Activated CD8-positive, alpha-beta T cell treated with anti-CD3 and anti-CD28 coated beads, Interleukin-2, amount 10 ng/mL, durations not matched to agents 7 days and 5 days (primary cell): ENCODE measurements at regions not wholly inside any gene's neighbourhood (a gene's known extent, or its start where the extent isn't known, plus 50 kb on each side); places are given as distances from the start of the nearest gene placed in this dataset.

Experiments used
- ATAC-seq: fragments of 150-1000 bp; cut with Tn5 transposase; one replicate; pipeline ENCODE4 v1.10.0; 2021; ENCODE audit warnings: moderate library complexity
- CTCF ChIA-PET: fragments of 350-600 bp; sonication (Branson Sonifier 250); formaldehyde crosslinking; loops from one replicate; lab custom pipeline; 2021; ENCODE audit warnings: antibody characterized with exemption; lab: Charles Lee
- POLR2A ChIA-PET: fragments of 350-600 bp; sonication (Branson Sonifier 250); formaldehyde crosslinking; loops from one replicate; lab custom pipeline; 2021; ENCODE audit warnings: antibody characterized with exemption; lab: Charles Lee
- DNase-seq: peaks from one replicate; pipeline ENCODE4 v3.0.0-alpha.2; 2020
- H3K27ac Mint-ChIP-seq: one replicate; pipeline ENCODE4 v1.8.0; 2021; ENCODE audit warnings: mild to moderate bottlenecking, mixed read lengths
- H3K27me3 Mint-ChIP-seq: one replicate; pipeline ENCODE4 v1.8.0; 2021; ENCODE audit warnings: low read depth, mixed read lengths
- H3K36me3 Mint-ChIP-seq: one replicate; pipeline ENCODE4 v1.8.0; 2021; ENCODE audit warnings: low read depth, mixed read lengths
- H3K4me1 Mint-ChIP-seq: one replicate; pipeline ENCODE4 v1.8.0; 2021; ENCODE audit warnings: low read depth, mixed read lengths
- H3K4me3 Mint-ChIP-seq: one replicate; pipeline ENCODE4 v1.8.0; 2021; ENCODE audit warnings: mild to moderate bottlenecking, mixed read lengths
- H3K9me3 Mint-ChIP-seq: one replicate; pipeline ENCODE4 v1.8.0; 2022; ENCODE audit warnings: mixed read lengths; ENCODE audit not compliant: insufficient read depth

DNA sequence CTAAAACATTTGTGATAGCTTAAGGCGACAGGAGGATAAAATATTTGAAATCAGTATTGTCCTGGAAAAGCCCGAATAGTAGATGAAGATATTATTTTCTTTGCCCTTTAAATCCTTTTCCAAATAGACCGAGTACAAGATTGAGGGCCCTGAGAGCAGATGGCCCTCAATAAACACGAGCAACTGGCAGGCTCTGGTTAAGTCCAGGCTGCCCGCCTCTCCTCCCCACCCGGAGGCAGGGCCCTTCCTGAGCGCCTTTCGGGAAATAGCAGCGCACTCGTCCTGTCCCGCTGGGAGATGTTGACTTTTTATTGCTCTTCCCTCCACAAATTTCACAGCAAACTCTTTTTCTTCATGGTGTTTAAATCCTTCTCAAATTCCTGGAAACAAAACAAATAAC lies 50.8 kb upstream of the MAX start:
- H3K27ac Mint-ChIP-seq, result no peak overlapping the region

GRCh38 chr14:65156568-65157366 lies 54.5 kb upstream of the MAX start:
- ChIA-PET CTCF (interaction anchor here (0.6 to 1.7 kb wide), 4 partner anchors 14 to 668 kb away, joined by 3 to 5 read pairs (median 4); no protein-coding TSS in a partner anchor), POLR2A (interaction anchor here (0.7 kb wide), 1 partner anchor 19 kb away, joined by 4 read pairs; no protein-coding TSS in a partner anchor)
- peaks cover 8% of the 10 kb centered on the region for H3K4me1 Mint-ChIP-seq
- no peaks in the 10 kb centered on the region for H3K9me3 Mint-ChIP-seq
- no peak overlapping the region for H3K27ac Mint-ChIP-seq
- no peak overlapping the region for H3K4me3 Mint-ChIP-seq
- no peaks in the 10 kb centered on the region for H3K36me3 Mint-ChIP-seq
- peaks cover under 1% of the 10 kb centered on the region for H3K27me3 Mint-ChIP-seq
- DNase-seq, result no peak
- no peak for ATAC-seq

More for the DNA sequence above, 50.8 kb upstream of the MAX start:
- ATAC-seq (no peak), DNase-seq (no peak)
- Mint-ChIP-seq H3K36me3 (no peaks in the 10 kb centered on the region), H3K9me3 (no peaks in the 10 kb centered on the region), H3K4me1 (no peaks in the 10 kb centered on the region), H3K4me3 (no peak overlapping the region), H3K27me3 (peaks cover 7% of the 10 kb centered on the region)
- ChIA-PET CTCF (no interaction called here), POLR2A (no interaction called here)

DNA sequence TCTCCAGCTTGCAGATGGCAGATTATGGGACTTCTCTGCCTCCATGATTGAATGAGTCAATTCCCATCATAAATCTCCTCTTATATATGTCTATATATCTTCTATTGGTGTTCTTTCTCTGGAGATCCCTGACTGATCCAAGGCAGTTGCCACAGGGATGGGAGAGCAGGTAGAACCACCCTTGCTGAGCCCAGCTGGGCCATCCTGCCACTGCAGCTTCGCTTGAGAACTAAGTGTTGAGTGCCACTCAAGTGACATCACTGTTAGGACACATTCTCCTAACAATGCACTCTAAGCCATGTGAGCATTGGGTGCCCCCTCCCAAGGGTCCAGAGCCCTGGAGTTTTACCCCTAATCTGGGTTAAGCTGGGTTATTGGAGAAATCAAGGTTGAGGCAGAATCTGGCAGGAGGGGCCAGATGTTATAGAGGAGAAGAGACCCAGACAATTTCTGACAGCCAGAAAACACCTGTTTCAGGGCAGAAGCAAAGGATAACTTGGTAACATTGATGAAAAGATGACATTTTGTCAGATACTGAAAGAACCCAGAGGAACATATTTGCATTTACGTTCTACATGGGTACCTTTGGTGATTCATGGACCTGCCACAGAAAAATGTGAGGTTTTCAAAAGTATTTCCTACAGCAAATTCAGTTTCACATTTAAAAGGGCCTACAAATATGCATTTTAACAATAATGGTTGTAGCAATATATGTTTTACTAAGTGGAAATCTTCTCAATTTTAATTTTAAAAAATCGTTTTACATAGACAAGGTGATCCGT lies 57.2 kb upstream of the MAX start:
- Mint-ChIP-seq H3K27ac (no peak overlapping the region), H3K36me3 (no peaks in the 10 kb centered on the region), H3K4me3 (no peak overlapping the region), H3K4me1 (peaks cover 13% of the 10 kb centered on the region), H3K27me3 (no peaks in the 10 kb centered on the region), H3K9me3 (no peaks in the 10 kb centered on the region)
- DNase-seq (no peak), ATAC-seq (no peak)
- ChIA-PET CTCF (interaction anchor here (0.8 to 1.7 kb wide), 3 partner anchors 9 to 256 kb away, joined by 3 to 5 read pairs (median 3); partner anchors contain the start of gene FNTB), POLR2A (no interaction called here)

DNA sequence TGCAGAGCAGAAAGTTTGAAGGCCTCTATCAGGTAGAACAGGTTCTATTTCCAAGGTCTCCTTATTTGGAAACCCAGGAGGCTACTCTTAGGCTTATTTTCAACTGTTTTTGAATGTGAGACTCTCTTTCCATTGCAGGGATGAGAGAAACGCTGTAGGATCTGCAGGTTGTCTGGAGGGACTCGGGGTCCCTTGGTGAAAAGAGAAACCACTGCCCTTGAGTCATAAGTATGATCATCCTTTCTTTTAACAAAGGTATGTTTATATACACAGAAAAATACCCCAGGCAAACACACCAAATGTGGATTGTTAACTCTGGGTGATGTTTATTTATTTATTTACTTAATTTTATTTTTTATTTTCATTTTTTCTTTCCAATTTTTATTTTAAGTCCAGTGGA lies 57.8 kb upstream of the MAX start:
- Mint-ChIP-seq H3K27me3 (no peaks in the 10 kb centered on the region), H3K36me3 (no peaks in the 10 kb centered on the region), H3K27ac (no peak overlapping the region), H3K9me3 (no peaks in the 10 kb centered on the region), H3K4me1 (peaks cover 16% of the 10 kb centered on the region), H3K4me3 (no peak overlapping the region)
- no peak for DNase-seq
- ChIA-PET CTCF (interaction anchor here (0.6 to 1.0 kb wide), 5 partner anchors 9 to 925 kb away, joined by 3 to 5 read pairs (median 3); no protein-coding TSS in a partner anchor), POLR2A (no interaction called here)
- ATAC-seq, result no peak

DNA sequence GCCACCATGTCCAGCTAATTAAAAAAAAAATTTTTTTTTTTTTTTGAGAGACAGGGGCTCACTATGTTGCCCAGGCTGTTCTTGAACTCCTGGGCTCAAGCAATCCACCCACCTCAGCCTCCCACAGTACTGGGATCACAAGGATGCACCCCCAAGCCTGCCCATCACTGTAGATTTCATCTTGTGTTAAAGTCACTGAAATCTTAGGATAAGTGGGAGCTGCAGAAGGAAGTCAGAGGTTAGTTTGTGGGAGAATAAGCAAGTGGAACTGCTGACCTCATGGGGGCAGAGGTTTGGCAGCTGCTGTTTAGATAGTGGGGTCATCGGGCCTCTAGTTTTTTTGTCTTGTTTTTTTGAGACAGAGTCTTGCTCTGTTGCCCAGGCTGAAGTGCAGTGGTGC lies 59.7 kb upstream of the MAX start:
- CTCF ChIA-PET, result interaction anchor here (1.1 to 6.2 kb wide), 4 partner anchors 45 to 798 kb away, joined by 3 to 89 read pairs (median 5); partner anchors contain the start of gene FUT8
- DNase-seq, result no peak
- Mint-ChIP-seq H3K27me3 (no peaks in the 10 kb centered on the region), H3K36me3 (no peaks in the 10 kb centered on the region), H3K27ac (no peak overlapping the region), H3K4me3 (no peak overlapping the region), H3K9me3 (no peaks in the 10 kb centered on the region), H3K4me1 (peaks cover 19% of the 10 kb centered on the region)
- POLR2A ChIA-PET, result no interaction called here
- no peak for ATAC-seq

DNA sequence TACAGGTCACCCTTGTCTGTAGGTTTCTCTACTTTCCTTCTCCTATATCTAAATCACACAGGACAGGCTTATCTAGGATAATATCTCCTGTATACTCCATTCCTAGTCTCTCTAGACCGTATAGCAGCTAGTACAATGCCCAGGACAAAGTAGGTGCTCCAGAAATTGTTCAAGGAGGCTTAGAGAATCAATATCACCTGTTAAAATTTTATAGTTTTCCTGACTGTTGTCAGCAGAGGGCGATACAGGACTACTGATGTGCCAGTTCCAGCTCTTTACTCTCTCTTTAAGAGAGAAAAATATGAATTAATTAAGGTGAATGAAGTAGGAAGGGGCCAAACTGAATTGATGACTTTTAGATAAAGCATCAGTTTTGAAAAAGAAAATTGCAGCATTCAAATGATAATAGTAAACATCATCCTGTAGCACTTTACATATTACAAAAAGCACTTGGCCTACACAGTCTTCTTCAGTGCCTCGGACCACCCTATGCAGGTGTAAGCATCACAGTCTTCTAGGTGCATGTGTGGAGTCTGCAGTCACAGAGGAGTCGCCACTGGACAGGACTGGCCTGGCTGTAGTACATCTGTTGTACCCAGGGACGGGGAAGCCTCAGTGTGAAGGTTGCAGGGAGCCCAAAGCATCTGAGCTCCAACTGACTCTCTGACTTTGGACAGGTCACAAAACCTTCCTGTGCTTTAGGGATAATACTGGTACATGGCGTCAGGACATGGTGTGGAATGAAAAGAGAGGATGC lies 61.9 kb upstream of the MAX start:
- ATAC-seq, result peak; percentile 71
- Mint-ChIP-seq H3K9me3 (no peaks in the 10 kb centered on the region), H3K27me3 (no peaks in the 10 kb centered on the region), H3K27ac (peak overlapping the region; percentile 27), H3K4me3 (no peak overlapping the region), H3K36me3 (no peaks in the 10 kb centered on the region), H3K4me1 (peaks cover 29% of the 10 kb centered on the region)
- ChIA-PET CTCF (interaction anchor here (0.6 to 6.2 kb wide), 52 partner anchors 9 to 1239 kb away, joined by 3 to 89 read pairs (median 4); partner anchors contain the start of genes FNTB and FUT8), POLR2A (interaction anchor here (0.5 to 1.5 kb wide), 4 partner anchors 17 to 248 kb away, joined by 3 to 4 read pairs (median 3); no protein-coding TSS in a partner anchor)
- DNase-seq, result peak; percentile 67

DNA sequence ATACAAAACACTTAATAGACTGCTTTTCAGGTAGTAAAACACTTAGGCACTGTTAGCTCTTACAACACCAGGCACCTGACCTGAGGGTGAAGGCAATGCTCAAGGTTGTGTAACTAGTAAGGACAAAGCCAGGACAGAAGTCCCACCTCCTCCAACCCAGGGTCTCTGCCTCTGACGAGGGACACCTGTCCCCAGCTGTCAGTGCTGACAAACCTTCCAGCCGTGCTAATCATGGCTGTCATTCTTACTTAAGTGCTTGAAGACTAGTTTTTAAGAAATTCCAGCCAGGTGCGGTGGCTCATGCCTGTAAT lies 62.5 kb upstream of the MAX start:
- no peaks in the 10 kb centered on the region for H3K9me3 Mint-ChIP-seq
- CTCF ChIA-PET, result interaction anchor here (0.6 to 6.2 kb wide), 48 partner anchors 10 to 1238 kb away, joined by 3 to 89 read pairs (median 4); partner anchors contain the start of genes FNTB and FUT8

DNA sequence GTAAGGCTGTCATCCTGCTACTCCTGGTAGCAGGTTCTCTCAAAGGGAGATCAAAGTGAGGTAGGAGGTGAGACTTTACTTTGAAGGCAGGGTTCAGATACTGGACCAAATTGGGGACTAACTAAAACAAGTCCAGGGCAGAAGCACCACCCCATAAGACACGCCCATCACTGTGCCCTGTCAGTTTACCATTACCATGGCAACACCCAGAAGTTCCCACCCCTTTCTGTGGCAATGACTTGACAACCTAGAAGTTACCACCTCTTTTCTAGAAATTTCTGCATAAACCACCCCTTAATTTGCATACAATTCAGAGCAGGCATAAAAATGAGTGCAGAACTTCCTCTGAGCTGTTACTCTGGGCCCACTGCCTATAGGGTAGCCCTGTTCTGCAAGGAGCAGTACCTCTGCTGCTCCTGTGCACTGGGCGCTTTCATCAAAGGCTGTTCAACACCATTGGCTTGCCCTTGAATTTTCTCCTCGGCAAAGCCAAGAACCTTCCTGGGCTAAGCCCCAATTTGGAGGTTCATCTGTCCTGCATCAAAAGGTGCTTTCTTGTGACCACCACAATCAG lies 64.8 kb upstream of the MAX start:
- DNase-seq, result peak; percentile 43
- POLR2A ChIA-PET, result interaction anchor here (1.3 kb wide), 1 partner anchor 245 kb away, joined by 3 read pairs; the partner anchor contains the start of gene FUT8
- H3K4me3 Mint-ChIP-seq, result no peak overlapping the region
- CTCF ChIA-PET, result interaction anchor here (2.6 to 4.1 kb wide), 3 partner anchors 119 to 657 kb away, joined by 17 to 18 read pairs (median 17); no protein-coding TSS in a partner anchor
- no peak overlapping the region for H3K27ac Mint-ChIP-seq
- H3K4me1 Mint-ChIP-seq, result peaks cover 36% of the 10 kb centered on the region
- no peaks in the 10 kb centered on the region for H3K9me3 Mint-ChIP-seq
- ATAC-seq, result peak; percentile 17
- H3K27me3 Mint-ChIP-seq, result no peaks in the 10 kb centered on the region
- H3K36me3 Mint-ChIP-seq, result no peaks in the 10 kb centered on the region

More for the DNA sequence above, 62.5 kb upstream of the MAX start:
- DNase-seq (no peak), ATAC-seq (no peak)
- Mint-ChIP-seq H3K27ac (no peak overlapping the region), H3K27me3 (no peaks in the 10 kb centered on the region), H3K4me3 (no peak overlapping the region), H3K4me1 (peaks cover 27% of the 10 kb centered on the region), H3K36me3 (no peaks in the 10 kb centered on the region)
- POLR2A ChIA-PET, result interaction anchor here (0.5 to 1.5 kb wide), 4 partner anchors 17 to 247 kb away, joined by 3 to 4 read pairs (median 3); no protein-coding TSS in a partner anchor

- H3K36me3 Mint-ChIP-seq, result no peaks in the 10 kb centered on the region
- DNase-seq, result no peak
- no peak for ATAC-seq
- H3K4me3 Mint-ChIP-seq, result no peak overlapping the region
- peaks cover 36% of the 10 kb centered on the region for H3K4me1 Mint-ChIP-seq
- no peaks in the 10 kb centered on the region for H3K9me3 Mint-ChIP-seq
- POLR2A ChIA-PET, result interaction anchor here (0.9 to 1.5 kb wide), 4 partner anchors 37 to 243 kb away, joined by 3 to 6 read pairs (median 3); partner anchors contain the start of gene FUT8
- no peak overlapping the region for H3K27ac Mint-ChIP-seq
- H3K27me3 Mint-ChIP-seq, result peaks cover 4% of the 10 kb centered on the region
- CTCF ChIA-PET, result interaction anchor here (0.8 to 3.5 kb wide), 14 partner anchors 8 to 1190 kb away, joined by 3 to 18 read pairs (median 4); partner anchors contain the start of gene FUT8
Observed at GRCh38 chr14:65168840-65169239, 66.5 kb upstream of the MAX start.

- ATAC-seq (no peak), DNase-seq (no peak)
- peaks cover 7% of the 10 kb centered on the region for H3K27me3 Mint-ChIP-seq
- POLR2A ChIA-PET, result interaction anchor here (0.9 to 1.5 kb wide), 4 partner anchors 36 to 243 kb away, joined by 3 to 6 read pairs (median 3); partner anchors contain the start of gene FUT8
- H3K27ac Mint-ChIP-seq, result no peak overlapping the region
- no peaks in the 10 kb centered on the region for H3K36me3 Mint-ChIP-seq
- peaks cover 35% of the 10 kb centered on the region for H3K4me1 Mint-ChIP-seq
- no peak overlapping the region for H3K4me3 Mint-ChIP-seq
- no peaks in the 10 kb centered on the region for H3K9me3 Mint-ChIP-seq
- CTCF ChIA-PET, result interaction anchor here (0.8 to 3.5 kb wide), 14 partner anchors 9 to 1189 kb away, joined by 3 to 18 read pairs (median 4); partner anchors contain the start of gene FUT8
Observed at GRCh38 chr14:65169351-65169750, 67.0 kb upstream of the MAX start.
